ENCODE measurements at regions not wholly inside any gene's neighbourhood (a gene's known extent, or its start where the extent isn't known, plus 50 kb on each side); places are given as distances from the start of the nearest gene placed in this dataset.

DNA sequence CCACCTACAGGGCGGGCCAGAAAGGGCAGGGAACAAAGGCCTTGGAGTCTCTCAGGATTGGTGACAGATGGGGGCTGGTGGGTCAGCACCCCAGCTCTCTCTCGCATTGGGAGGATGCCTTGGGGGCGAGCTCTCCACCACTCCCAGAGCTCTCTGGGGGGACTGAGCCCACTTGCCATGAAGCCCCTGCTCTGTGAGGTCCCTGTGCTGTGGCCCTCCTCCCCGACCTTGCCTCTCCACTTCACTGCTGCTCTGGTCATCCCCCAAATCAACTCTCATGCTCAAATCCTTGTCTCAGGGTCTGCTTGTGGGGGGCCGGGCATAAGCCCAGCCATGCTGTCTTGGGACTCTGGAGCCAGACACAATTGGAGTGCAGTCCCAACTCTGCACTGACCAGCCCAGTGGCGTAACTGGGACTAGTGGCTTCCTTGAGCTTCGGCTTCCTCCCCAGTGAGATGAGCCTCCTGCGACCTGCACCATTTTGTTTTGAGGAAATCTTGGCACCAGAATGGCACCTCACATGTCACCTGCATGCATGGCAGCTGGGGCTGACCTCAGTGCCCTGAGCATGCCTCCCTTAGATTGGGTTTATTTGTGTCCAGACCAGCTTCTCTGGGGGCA is 184.5 kb downstream of the IRF8 start:
- DNase-seq, result peak in 3 of 10 donors; percentile 39 to 64 (median 54)
- intact Hi-C loops (cut with DNase I), result no loop called here

GRCh38 chr16:86085161-86085611 is 186.2 kb downstream of the IRF8 start:
- intact Hi-C loops (cut with DNase I), result no loop called here
- DNase-seq, result peak in 3 of 10 donors; percentile 35 to 66 (median 56)

DNA sequence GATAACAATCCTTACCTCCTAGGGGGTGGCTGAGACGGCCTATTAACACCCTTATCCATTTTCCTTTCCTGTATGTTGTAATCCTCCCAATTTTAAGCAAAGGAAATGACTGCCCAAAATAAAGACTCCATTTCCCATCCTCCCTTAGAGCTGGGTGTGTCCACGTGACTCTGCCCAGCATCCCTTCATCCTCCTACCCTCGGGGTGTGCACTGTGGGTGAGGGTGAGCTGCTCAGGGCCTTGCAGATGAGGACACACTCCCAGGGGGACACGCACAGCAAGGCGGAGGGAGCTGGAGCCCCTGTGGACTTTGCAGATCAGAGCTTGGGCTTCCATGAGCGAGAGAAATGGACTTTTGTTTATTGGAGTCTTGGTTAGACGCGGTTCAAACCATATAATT is 186.8 kb downstream of the IRF8 start:
- peak in 3 of 10 donors; percentile 14 to 63 (median 40) for DNase-seq
- intact Hi-C loops (cut with DNase I), result no loop called here

GRCh38 chr16:86086471-86086870 is 187.5 kb downstream of the IRF8 start:
- intact Hi-C loops (cut with DNase I), result no loop called here
- peak in 3 of 10 donors; percentile 15 to 40 (median 15) for DNase-seq

- intact Hi-C loops (cut with DNase I), result no loop called here
- peak in 3 of 10 donors; percentile 58 to 77 (median 59) for DNase-seq
Measured at GRCh38 chr16:86087011-86087895, 188.3 kb downstream of the IRF8 start.

- peak in 3 of 10 donors; percentile 42 to 61 (median 42) for DNase-seq
- intact Hi-C loops (cut with DNase I), result no loop called here
Measured at GRCh38 chr16:86087896-86088230, 188.9 kb downstream of the IRF8 start.

DNA sequence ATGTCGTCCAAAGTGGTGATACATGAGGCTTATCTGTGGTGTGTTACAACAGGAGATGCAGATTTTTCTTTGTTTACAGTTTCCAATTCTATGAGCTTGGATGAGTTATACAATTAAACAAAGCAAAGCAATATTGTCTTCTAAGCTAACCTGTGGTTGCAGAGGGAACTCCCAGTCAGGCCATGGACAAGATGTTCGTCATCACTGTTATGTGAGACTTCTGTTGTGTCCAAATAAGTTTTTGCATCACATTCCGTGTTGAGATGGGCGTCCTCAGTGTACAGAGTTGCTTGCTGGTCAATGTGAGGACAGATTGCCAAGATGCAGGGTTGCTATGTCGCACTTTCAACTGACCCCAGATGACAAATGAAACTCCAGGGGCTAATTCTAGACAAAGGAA is 189.3 kb downstream of the IRF8 start:
- intact Hi-C loops (cut with DNase I), result no loop called here
- DNase-seq, result peak in 2 of 10 donors; percentile 13 to 29

- intact Hi-C loops (cut with DNase I), result no loop called here
- DNase-seq, result peak in 3 of 10 donors; percentile 49 to 66 (median 57)
Measured at GRCh38 chr16:86088816-86089215, 189.9 kb downstream of the IRF8 start.

GRCh38 chr16:86089334-86089900 is 190.5 kb downstream of the IRF8 start:
- DNase-seq, result peak in 3 of 10 donors; percentile 11 to 69 (median 31)
- intact Hi-C loops (cut with DNase I), result no loop called here

GRCh38 chr16:86089991-86090390 is 191.0 kb downstream of the IRF8 start:
- intact Hi-C loops (cut with DNase I), result no loop called here
- DNase-seq, result peak in 2 of 10 donors; percentile 35 to 40

GRCh38 chr16:86090461-86091170 is 191.7 kb downstream of the IRF8 start:
- peak in 4 of 10 donors; percentile 1 to 30 (median 20) for DNase-seq
- intact Hi-C loops (cut with DNase I), result no loop called here

DNA sequence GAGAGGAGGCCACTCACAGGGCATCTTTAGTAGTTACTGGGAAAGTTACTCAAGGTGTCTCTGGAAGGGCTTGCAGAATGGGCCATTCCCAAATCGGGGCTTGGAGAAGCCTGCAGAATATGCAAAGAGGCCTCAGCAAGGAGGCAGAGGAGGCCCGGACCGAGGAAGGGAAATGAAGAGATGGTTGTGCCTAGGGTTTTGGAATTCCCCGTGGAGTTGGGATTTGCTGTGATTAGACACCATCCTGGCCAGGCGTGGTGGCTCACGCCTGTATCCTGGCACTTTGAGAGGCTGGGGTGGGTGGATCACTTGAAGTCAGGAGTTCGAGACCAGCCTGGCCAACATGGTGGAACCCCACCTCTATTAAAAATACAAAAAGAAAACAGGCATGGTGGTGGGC is 193.0 kb downstream of the IRF8 start:
- intact Hi-C loops (cut with DNase I), result no loop called here
- DNase-seq, result peak in 3 of 10 donors; percentile 16 to 49 (median 46)

- peak in 3 of 10 donors; percentile 37 to 69 (median 46) for DNase-seq
- intact Hi-C loops (cut with DNase I), result no loop called here
Measured at GRCh38 chr16:86092586-86093480, 193.9 kb downstream of the IRF8 start.

DNA sequence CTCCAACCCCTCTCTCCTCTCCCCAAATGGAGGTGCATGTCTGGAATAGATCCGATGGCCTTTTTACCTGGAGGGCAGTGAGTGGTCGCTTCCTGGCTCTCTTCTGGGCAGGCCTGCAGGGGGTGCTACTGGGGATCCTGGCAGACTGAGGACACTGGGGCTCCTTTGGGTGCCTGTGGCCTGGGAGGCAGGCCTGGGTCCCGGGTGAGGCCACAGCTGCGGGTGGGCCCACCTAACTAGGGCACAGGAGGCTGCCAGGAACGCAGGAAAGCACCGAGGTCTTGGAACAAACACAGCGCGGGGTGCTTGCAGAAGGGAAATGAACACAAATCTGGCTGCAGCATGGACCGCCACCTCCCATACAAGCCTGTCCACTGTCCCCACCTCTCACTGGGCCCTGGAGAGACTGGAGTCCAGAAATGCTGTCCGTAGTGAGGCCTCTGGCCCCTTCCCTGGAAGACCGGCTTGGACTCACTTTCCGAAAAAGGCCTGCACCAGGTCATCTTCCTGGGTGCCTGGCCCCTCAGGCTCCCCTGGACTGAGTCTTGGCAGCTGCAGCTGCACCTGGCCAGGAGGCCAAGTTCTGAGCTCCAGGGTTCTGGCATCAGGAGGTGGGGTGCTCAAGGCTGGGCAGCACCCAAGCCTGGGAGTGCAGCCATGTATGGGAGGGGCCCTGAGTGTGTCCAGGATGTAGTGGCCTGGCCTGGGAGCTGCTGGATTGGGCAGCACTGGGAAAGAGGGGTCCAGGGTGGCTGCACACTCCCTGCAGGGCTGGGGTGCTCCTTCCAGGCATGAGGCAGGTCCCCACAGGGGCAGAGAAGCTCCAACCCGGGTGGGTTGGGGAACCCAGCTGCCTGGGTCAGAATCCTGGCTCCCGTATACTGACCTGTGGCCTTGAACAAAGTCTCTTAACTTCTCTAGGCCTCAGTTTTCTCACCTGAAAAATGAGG is 195.1 kb downstream of the IRF8 start:
- DNase-seq, result peak in 2 of 10 donors; percentile 55 to 65
- intact Hi-C loops (cut with DNase I), result no loop called here

- DNase-seq, result peak in 2 of 10 donors; percentile 41 to 46
- intact Hi-C loops (cut with DNase I), result no loop called here
Measured at GRCh38 chr16:86095131-86095752, 196.3 kb downstream of the IRF8 start.

DNA sequence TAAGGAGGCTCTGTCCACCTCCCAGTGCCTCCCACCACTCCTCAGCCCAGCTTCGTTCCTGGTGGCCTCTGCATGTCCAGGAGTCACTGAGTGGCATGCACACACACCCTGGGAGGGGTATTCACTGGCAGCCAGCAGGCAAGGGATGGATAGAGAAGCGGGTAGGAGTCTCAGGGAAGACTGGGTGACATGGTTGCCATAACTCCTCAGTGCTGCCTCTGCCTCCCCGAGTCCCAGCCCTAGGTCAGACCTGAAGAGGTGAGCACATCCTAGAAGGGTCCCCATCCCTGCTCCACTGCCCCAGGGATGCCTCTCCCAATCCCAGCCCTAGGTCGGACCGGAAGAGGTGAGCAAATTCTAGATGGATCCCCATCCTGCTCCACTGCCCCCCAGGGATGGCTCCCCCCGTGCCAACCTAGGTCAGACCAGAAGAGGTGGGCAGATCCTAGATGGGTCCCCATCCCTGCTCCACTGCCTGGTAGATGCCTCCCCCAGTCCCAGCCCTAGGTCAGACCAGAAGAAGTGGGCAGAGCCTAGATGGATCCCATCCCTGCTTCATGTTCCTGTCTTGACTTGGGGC is 197.0 kb downstream of the IRF8 start:
- intact Hi-C loops (cut with DNase I), result no loop called here
- DNase-seq, result peak in 2 of 10 donors; percentile 59 to 67

DNA sequence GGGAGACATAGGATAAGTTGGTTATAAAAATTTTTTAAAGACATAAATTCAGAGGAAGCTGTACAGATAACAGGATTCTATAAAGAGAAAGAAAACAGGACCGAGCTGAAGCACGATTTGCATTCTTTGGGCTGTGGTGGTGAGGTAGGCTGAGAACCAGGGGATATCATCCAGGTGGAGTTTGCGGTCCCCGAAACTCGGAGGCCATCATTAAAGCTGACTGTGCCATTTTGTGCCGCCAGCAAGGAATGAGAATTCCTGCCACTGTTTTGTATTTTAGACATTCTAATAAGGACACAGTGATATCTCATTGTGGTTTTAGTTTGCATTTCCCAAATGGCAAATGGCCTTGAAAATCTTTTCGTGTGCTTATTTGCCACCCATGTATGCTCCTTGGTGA is 197.9 kb downstream of the IRF8 start:
- intact Hi-C loops (cut with DNase I), result no loop called here
- peak in 2 of 10 donors; percentile 7 to 35 for DNase-seq

- intact Hi-C loops (cut with DNase I), result no loop called here
- DNase-seq, result peak in 1 of 10 donors; percentile 11
Measured at GRCh38 chr16:86099326-86099725, 200.4 kb downstream of the IRF8 start.

Measured in posterior cingulate gyrus (tissue), 11 donors.